HG03342 (cell line): ENCODE measurements at regions not wholly inside any gene's neighbourhood (a gene's known extent, or its start where the extent isn't known, plus 50 kb on each side); places are given as distances from the start of the nearest gene placed in this dataset.
"Not testable (repeated sequence)": the region's sequence is repeated elsewhere in the genome, so short reads cannot be mapped to it uniquely, and the experiment has no call there.

Experiments used
- ATAC-seq: cut with Tn5 transposase; IDR thresholded peaks from one replicate; pipeline ENCODE4 v1.9.1; 2021; ENCODE audit warnings: mild to moderate bottlenecking, moderate library complexity; ENCODE audit not compliant: unreplicated experiment

DNA sequence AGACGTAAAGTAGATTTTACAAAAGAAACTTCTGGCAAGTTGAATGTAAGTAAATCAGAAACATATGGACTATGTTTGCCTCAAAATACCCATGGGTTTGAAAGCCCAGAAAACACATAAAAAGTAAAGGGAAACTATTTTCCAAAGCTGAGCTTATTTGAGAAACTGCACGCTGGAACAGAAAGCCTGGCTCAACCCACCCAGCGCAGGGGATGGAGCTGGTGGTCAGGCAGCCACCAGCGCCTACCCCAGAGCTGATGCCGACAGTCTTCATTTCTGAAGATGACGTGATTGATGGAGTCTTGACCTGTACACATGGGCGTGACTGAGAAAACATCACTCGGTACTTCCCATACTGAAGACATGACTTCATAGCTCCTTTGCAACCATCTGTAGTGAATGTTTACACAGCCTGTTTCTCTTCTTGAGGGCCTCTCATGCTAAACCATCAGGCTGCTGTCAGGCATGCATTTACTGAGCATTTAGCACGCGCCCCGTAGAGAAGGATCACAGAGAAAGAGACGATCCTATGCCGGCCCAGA, 232.6 kb upstream of the AUTS2 start:
- ATAC-seq: no peak

DNA sequence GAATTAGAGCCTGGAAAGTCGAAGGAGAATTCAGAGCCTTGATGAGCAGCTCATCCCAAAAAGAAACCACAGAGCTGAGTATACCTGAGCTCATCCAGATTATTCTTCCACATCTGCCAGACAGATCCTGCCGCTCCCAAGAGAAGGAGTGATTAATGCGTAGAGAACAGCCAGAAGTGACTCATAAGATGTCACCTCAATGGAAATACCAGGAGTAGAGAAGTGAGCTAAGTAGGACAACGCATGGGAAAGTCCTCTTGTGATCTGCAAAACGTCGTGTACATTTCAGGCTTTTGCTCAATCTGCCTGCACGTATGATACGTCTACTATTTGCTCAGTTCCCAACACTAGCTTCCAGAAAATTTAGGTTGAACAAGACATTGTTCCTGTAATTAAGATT, 230.5 kb upstream of the AUTS2 start:
- no peak for ATAC-seq

DNA sequence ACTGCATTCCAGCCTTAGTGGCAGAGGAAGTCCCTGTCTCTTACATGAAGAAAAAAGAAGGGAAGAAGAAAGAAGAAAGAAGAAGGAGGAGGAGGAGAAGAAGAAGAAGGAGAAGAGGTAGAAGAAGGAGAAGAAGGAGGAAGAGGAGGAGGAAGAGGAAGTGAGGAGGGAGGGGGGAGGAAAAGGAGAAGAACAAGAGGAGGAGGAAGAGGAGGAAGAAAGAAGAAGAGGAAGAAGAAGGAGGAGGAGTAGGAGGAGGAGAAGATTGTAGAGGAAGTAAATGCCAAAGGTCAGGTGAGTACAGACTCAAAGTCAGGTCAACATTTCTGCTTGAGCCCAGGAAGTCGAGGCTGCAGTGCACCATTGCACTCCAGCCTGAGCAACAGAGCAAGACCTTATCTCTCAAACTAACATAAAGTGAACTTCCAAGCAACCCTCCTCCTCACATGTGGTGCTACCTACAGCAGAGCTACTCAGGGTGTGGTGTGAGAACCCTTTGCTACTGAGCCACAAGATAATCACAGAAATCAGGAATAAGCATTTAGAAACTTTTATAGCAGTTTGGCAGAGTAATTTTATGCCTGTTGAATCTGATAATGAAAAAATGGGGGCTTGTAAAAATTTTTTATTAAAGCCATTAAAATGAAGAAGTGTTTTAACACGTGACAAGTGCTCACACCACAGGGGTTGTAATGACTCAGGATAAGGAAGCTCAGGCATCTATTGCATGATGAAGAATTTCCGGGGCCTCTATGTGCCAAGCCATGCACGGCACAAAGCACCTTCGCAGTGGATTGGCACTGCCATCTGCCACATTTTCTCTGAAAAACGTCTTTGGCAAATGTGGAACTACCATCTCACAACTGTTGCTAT, 224.9 kb upstream of the AUTS2 start:
- ATAC-seq: no peak

DNA sequence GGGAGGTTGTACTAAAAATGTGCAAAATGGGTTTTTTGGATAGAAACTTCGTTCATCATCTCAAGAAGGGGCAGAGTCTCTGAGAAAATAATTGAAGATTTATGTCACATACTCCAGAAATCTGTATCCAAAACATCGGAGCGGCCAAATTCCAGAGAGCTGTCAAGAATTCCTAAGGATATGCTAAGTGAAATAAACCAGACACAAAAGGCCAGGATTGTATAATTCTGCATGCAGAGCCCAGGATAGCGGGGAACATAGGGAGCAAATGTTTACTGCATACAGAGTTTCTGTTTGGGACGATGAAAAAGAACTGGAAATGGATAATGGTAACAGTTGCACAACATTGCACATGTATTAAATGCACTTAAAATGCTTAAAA, 224.2 kb upstream of the AUTS2 start:
- ATAC-seq: no peak

DNA sequence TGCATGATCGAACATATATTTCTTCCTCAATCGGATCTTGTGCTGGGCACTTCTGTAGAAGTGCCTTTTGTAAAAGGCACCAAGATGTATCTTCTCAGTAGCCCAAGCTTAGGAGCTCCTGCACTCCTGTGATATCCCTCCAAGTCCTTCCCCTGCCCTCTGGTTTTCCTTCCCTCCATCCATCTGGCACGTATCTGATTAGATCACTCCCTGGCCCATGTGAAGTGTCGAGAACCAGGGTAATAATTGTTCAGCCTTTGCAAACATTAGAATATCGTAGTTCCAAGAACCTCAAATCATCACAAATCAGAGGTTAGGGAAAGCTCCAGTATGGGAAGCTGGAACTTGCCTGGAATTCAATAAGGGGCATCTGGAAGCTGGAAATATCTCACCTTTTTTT, 221.1 kb upstream of the AUTS2 start:
- no peak for ATAC-seq

DNA sequence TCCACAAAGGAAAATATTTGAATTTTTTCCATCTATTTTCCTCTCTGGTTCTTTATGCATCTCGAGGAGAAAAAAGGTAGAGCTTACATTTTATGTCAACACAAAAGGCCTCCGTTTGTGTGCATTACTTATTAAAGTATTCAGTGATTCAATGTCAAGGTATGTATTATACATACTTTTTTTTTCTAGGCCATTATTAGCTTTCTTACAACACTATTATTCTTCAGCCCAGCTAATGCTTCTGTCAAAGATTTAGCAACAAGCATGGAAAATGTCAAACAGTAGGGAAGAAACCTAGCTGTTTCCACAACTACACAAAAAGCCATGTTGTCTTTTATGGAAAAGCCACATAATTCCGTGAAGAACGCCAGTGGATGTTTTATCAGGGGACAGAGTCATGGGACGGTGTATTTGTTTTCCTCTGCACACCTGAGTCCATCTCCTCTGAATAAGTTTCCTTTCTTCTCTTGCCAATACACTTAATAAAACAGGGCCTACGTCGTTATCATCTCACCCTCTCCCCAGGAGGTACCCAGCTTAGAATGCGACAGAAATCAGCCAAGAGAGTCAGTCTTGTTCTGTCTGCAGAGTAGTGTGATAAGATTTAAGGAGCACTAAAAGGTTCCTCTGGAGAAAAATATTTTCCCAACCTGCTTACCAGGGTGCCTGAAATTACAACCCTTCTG, 209.7 kb upstream of the AUTS2 start:
- ATAC-seq: no peak

DNA sequence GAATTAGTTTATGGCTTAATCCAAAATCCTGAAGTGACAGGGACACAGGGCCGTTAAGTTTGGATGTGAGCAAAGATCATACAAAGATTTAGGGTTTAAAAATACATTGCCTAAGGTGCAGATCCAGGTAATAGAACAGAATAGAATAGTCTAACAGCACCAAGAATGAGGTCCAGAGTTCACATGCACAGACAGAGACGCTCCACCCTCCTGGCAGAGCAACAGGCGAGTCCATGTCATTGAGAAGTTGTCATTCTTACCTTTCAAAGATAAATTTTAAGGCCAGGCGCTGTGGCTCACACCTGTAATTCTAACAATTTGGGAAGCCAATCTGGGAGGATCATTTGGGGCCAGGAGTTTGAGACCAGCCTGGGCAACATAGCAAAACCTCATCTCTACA, 209.1 kb upstream of the AUTS2 start:
- ATAC-seq: no peak

DNA sequence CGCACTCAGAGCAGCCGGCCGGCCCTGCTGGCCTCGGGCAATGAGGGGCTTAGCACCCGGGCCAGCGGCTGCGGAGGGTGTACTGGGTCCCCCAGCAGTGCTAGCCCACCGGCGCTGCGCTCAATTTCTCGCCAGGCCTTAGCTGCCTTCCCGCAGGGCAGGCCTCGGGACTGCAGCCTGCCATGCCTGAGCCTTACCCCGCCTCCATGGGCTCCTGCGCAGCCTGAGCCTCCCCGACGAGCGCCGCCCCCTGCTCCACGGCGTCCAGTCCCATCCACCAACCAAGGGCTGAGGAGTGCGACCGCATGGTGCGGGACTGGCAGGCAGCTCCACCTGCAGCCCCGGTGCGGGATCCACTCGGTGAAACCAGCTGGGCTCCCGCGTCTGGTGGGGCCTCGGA, 204.4 kb upstream of the AUTS2 start:
- ATAC-seq: not testable (repeated sequence)

DNA sequence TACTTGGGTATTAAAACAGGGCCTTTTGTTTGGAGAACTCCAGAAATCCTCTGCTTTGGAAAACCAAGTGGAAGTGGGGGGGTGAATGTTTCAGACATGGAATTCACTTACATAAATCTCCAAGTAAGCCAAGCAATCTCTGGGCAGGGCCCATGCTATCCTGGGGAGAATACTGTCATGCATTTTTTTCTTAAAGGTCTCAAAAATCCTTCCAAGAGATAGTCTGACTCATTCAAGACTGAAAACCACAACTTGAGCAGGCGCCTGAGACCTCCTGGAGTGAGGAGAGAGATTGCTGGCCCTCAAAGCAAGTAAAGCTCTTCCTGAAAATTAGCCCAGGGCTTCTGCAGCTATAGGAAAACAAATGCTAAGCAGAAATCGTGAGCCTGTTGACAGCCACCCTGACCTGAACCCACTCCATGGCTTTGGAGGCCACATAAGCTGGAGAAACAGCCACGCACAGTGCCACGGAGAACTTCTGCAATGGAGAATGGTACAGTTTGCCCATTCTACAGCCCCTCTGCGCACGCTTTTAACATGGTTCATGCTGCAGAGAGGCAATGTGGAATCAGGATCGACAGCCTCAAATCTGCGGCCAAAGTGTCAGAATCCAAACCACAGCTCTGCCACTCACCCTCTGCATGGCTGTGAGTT, 203.1 kb upstream of the AUTS2 start:
- ATAC-seq: no peak

DNA sequence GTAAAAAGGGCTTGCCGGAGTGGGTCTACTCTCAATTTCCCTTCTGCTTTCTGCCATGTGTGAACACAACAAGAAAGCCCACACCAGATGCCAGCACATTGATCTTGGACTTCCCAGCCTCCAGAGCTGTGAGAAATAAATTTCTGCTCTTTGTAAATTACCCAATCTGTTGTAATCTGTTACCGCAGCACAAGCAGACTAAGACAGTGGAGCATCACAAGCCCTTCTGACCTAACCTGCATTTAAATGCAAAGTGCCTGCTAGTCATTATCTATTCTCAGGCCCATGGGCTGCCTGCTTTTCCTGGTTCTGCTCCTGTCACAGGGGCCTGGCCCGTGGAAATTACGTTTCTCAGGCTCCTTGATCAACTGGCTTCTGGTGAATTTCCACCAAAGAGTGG, 199.3 kb upstream of the AUTS2 start:
- ATAC-seq: no peak

DNA sequence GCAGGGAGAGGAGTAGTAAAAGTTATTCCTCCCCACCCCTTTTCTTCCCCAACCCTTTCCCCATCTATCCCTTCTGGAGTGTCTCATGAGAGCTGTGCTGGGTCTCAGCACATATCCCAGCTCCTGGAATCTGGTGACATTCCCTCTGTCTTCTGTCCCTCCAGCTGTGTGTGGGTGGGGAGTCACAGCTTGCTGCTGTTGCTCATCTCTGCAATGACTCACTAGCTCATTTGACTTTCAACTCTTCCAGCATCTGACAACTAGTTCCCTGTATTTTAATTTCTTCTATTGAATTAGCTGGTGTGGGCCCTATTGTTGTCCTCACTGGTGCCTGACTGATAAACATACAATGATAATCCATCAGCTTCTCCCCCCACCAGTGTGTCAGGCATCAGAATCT, 198.9 kb upstream of the AUTS2 start:
- no peak for ATAC-seq

DNA sequence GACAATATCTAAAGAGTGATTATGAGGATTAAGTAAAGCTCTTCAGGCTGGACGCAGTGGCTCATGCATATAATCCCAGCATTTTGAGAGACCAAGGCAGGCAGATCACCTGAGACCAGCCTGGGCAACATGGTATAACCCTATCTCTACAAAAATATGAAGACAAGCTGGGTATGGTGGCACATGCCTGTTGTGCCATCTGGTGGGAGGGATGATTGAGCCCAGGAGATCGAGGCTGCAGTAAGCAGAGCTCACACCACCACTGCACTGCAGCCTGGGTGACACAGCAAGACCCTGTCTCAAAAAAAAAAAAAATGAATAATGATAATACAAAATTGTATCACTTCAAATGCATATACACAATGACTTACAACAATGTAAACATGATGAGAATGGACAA, 195.6 kb upstream of the AUTS2 start:
- no peak for ATAC-seq

DNA sequence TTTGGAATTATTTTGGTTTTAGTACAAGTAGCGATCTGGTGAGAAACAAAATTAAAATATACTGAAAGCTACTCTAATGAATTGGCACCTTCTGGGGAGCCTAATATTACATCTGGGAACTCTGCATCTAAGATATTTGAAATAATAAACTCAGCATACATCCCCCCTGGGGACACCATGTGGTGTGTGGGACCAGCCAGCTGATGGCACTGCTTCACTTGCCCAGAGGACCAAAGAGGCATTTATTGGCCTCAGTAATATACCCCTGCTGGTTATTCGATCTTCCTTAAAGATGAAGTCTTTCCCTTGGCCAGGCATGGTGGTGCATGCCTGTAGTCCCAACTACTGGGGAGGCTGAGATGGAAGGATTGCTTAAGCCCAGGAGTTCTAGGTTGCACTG, 195.1 kb upstream of the AUTS2 start:
- ATAC-seq: no peak

DNA sequence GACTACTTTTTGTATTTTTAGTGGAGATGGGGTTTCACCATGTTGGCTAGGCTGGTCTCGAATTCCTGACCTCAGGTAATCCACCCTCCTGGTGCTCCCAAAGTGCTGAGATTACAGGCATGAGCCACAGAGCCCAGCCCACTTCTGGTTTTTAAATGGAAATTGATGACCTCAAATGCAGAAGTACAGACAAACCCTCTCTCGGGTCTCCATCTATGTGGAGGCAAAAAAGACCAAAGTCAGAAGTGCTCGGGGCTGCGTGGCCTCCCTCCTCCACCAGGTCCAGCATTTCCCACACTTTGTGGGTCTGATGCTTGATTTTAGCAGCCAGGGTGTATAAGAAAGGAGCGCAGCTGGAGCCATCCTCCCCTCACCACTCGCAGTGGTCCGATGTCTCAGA, 187.3 kb upstream of the AUTS2 start:
- ATAC-seq: no peak

DNA sequence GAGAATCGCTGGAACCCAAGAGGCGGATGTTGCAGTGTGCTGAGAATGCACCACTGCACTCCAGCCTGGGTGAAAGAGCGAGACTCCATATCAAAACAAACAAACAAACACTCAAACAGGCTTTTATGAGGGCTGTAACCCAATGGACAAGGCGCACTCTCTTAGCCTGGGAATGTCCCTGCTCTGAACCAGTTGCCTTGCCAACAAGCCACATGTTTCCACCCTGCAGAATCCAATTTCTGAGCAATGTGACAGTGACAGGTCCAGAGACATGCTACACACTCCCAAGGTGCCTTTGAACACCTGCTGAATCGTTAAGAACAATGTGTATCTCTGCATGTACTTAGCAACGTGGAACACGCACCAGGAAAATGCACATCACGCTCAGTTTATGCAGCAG, 186.8 kb upstream of the AUTS2 start:
- no peak for ATAC-seq

DNA sequence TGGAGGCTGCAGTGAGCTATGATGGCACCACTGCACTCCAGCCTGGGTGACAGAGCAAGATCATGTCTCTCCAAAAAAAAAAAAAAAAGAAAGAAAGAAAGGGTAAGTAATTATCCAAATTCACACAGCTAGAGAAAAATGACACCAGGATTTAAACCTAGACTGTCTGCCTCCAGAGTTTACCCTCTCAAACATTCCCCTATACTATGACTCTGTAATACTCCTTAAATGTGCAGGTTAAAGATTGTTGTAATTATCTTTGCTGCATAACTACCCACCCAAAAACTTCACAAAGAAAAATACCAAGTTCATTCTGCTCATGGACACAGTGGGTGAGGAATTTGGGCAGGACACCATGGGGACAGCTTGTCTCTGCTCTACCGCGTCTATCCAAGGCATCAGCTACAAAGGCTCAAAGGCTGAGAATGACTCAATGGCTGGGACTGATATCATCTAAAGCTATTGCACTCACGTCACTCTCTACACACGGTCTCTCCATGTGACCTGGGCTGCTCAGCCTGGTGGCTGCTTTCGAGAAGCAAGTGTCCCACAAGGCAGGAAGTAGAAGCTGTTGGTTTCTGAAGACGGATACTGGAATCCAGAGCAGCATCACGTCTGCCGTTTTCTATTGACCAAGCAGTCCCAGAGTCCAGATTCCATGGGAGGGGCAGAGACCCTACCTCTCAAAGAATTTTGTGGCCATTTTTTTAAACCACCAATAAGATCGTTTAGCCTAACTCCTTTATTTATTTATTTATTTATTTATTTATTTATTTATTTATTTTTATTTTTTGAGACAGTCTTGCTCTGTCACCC, 185.7 kb upstream of the AUTS2 start:
- ATAC-seq: peak; percentile 63

DNA sequence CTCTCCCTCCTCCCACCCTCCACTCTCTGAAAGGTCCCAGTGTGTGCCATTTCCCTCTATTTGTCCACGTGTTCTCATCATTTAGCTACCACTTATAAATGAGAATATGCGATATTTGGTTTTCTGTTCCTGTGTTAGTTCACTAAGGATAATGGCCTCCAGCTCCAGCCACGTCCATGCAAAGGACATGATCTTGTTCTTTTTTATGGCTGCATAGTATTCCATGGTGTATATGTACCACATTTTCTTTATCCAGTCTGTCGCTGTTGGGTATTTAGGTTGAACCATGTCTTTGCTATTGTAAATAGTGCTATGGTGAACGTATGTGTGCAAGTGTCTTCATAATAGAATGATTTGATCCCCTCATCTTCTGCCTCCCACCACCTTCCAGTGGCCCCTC, 183.7 kb upstream of the AUTS2 start:
- no peak for ATAC-seq

DNA sequence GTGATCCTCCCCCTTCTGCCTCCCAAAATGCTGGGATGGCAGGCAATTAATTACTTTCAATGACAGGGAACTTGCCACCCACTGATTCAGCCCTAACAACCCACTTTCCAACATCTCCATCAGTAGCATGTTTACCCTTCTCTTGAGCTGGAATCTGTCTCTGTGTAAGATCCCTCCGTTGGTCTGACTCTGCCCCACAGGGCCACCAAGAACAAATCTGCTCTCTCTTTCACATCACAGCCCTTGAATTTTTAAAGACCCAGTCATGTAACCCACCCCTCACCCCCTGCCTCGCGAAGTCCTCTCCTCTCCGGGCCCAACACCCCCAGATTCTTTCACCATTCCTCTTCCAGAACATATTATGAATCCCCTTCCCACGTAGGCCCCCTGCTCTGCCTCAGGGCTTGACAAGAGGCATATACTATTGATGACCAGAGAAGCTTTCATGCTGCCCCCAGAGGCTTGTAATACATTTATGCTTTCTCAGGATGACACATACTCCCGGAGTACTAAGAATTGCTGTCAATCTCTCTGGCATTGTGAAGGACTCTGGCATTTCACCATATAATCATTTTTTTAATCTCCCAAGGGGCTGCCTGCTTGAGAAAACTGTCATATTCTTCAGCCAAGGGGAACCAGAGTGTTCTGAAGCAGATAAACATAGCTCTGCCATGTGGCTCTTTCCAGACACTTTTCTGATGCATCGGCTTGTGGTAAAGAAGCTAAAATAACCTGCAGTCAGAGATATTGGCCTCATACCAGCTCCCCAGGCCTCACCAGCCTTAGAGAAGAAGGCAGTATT, 179.2 kb upstream of the AUTS2 start:
- ATAC-seq: no peak

DNA sequence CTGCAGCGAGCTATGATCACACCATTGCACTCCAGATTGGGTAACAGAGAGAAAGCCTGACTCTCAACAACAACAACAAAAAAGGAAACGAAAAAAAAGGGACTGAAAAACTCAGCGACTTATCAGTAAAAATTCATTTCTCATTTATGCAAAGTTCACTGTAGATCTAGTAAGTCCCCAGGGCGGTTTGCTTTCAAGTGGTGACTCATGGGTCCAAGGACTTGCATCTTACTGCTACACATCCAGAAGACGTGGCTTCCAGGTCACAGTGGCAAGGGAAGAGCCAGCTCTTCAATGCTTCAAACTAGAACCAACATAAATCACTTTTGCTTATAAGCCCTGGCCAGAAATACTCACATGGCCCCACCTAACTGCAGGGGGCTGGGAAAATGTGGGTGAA, 178.3 kb upstream of the AUTS2 start:
- ATAC-seq: no peak

DNA sequence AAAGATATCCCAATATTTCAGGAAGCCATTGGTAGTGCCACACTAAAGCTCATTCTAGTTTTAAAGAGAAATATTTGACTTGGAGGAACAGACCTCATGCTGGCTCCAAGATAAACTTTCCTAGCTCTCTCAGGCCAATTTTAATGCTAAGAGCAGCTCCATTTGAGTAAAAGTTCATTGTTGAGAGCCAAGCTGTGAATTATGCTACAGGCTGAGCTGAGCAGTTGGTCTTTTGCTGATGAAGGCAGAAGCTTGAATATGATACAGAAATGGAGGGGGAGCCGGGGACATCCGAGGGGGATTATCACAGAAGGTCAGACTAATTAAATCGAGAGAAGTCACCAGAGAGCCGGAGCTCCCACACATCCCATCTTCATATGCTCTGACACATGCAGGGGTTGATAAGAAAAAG, 175.7 kb upstream of the AUTS2 start:
- no peak for ATAC-seq
